Mesodermal cell (in vitro differentiated cells): ENCODE measurements at regions not wholly inside any gene's neighbourhood (a gene's known extent, or its start where the extent isn't known, plus 50 kb on each side); places are given as distances from the start of the nearest gene placed in this dataset.
A peak's percentile ranks its signal among the peaks of the same experiment; 100 is the strongest.

ENCODE experiments used
- H3K27ac ChIP-seq: 2 replicates; pipeline ENCODE4 v1.7.0; 2013; ENCODE audit warnings: mild to moderate bottlenecking, low read depth, low read length, moderate library complexity; ENCODE audit not compliant: severe bottlenecking
- H3K36me3 ChIP-seq: 2 replicates; pipeline ENCODE4 v1.7.1; 2013; ENCODE audit warnings: mild to moderate bottlenecking, low read length, moderate library complexity; ENCODE audit not compliant: control insufficient read depth, insufficient read depth
- H3K4me1 ChIP-seq: one replicate; pipeline ENCODE4 v1.7.1; 2013; ENCODE audit warnings: mild to moderate bottlenecking, low read length; ENCODE audit not compliant: insufficient read depth, control insufficient read depth, poor library complexity, severe bottlenecking
- H3K4me3 ChIP-seq: 2 replicates; pipeline ENCODE4 v1.7.0; 2013; ENCODE audit warnings: low read length, control low read depth, mild to moderate bottlenecking; ENCODE audit not compliant: insufficient read depth, poor library complexity, severe bottlenecking; ENCODE audit errors: extremely low read depth
- H3K9me3 ChIP-seq: 2 replicates; pipeline ENCODE4 v1.7.1; 2013; ENCODE audit warnings: mild to moderate bottlenecking, low read length, moderate library complexity; ENCODE audit not compliant: control insufficient read depth
- WGBS, 2 experiments: methylation state at CpG; one replicate each; pipeline ENCODE4 v1.1.5; 2013; ENCODE audit warnings: missing lambda C conversion rate in 2 of 2; ENCODE audit not compliant: insufficient coverage in 2 of 2; 5-methylcytosine and 5-hydroxymethylcytosine counted together

DNA sequence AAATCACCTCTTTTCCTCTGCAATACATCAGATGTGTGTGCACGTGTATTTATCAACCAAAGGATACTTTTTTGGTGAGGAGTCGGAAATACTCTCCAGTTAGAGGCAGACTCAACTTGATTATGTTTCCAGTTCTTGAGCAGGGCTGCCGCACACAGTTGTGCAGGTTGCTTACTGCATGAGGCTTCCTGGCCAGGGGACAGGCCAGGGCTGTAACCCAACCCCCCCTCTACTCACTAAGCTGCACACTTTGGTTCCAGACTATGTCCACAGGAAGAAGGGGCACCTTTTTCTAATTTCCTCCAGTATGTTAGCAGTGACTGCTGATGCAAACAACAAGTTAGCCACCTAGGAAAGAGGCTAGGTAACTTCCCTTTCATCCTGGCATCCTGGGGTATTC lies 476.9 kb upstream of the TBL1XR1 start:
- WGBS, 2 experiments, result 93 to 100% methylated on average over 2 to 3 of the region's 3 CpGs
- Histone ChIP-seq H3K27ac (no peak overlapping the region), H3K4me3 (no peak overlapping the region), H3K9me3 (no peaks in the 10 kb centered on the region), H3K36me3 (no peaks in the 10 kb centered on the region), H3K4me1 (no peaks in the 10 kb centered on the region)

DNA sequence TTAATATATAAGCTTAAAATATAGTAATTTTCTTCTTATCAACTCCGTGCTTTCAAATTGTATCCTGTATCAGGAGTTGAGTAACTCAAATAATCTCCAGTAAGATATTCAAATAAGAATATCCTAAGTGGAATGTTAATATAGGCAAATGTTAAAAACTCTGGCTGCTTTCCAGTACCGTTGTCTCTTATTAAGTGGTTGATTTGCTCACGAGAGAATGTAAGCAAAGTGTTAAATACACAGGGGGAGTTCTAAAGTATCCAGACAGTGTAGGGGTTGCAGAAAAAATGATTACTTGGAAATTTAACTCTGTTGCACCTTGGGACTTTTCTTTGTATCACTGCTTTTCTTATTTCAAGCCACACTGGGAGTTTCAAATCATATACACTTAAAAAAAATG lies 478.9 kb upstream of the TBL1XR1 start:
- H3K4me3 ChIP-seq, result no peak overlapping the region
- no peak overlapping the region for H3K27ac ChIP-seq
- peaks cover 14% of the 10 kb centered on the region for H3K4me1 ChIP-seq
- H3K36me3 ChIP-seq, result no peaks in the 10 kb centered on the region
- H3K9me3 ChIP-seq, result no peaks in the 10 kb centered on the region
- WGBS, 2 experiments, result 67 to 69% methylated on average over 2 of the region's 3 CpGs

DNA sequence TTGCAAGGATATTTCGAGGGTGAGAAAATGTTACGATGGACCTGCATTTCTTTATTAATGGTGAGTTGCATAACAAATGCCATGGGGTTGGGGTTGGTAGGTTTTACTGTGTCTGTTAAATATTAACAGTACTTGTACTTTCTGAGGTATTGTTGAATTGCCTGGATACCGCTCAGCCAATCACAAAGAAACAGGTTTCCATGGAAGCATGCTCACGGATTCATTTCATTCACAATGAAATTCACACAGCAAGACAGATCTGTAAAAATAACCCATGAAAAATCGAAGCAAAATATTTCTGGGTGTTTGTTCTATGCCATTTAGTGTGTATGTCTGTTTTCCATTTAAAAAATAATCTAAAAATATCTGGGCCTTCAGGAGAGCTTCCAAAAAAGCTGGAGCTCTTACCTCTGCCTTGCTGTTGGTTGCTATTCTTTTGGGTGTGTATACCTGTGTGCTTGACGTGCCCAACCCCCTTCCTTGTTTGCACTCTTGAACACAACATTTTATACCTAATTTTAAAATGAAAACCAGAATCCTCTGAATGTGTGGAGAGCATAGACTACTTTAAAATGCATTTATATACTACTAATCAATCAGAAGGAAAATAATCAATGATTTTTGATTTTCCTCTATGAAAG lies 479.8 kb upstream of the TBL1XR1 start:
- WGBS, 2 experiments, result 71 to 83% methylated on average over 3 of the region's 6 CpGs
- Histone ChIP-seq H3K27ac (no peak overlapping the region), H3K36me3 (no peaks in the 10 kb centered on the region), H3K9me3 (no peaks in the 10 kb centered on the region), H3K4me1 (peaks cover 22% of the 10 kb centered on the region), H3K4me3 (no peak overlapping the region)

DNA sequence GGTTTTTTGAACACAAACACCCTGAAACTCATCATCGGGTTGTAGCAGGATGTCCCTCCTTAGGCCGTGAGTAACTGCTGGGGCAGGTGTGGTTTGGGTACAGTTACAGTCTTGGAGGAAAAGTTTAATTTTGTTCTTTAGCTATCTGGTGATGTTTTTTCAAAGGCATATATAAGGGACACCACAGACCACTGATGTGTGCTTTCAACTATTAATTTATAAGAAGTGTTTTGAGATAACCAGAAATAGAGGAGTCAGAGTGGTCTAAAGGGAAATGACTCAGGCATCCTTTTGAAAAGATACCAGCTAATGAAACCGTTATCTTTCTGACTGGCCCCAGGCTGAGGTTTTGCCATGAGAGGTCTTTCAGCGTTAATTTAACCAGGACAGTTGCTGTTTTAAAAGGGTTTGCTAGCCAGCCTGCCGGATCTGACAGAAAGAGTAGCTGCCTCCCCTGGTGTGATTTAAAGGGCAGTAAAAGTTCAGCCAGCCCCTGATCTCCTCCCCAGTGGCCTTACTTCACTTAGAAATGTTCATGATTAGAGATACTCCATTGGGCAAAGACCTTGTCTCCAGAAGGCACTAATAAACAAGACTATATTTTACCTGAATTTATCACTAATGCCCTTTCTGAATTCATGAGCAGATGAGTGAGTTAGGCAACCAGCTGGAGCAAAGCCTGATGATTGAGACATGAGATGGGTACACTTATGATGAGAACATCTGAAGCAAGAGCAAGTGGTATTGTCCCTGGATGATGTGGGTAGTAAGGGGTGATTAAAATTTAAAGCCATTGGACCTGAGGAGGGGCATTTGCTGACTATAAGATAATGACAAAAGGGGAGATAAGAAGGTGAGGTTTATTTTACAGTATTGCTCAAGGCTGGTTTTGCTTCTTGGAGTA lies 482.5 kb upstream of the TBL1XR1 start:
- H3K4me3 ChIP-seq, result no peak overlapping the region
- no peaks in the 10 kb centered on the region for H3K9me3 ChIP-seq
- 32 to 47% methylated on average over 4 to 5 of the region's 5 CpGs for WGBS, 2 experiments
- H3K36me3 ChIP-seq, result no peaks in the 10 kb centered on the region
- peak overlapping the region; percentile 88 for H3K27ac ChIP-seq
- peaks cover 27% of the 10 kb centered on the region for H3K4me1 ChIP-seq

DNA sequence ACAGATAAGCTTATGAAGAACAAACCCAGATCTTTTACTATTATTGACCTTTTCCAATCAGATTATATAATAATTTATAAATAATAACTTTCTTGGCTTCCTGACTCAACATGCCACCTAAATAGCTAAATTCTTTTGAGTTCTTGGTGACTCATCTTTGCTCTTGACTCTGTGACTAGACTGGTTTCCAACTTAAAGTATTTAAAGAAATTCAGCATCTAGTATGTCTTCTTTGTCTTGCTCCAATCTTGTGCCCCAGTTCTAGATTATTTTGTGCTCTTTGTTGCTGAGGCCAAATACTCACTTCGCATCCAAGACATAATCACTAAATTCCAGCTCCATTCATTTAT lies 483.2 kb upstream of the TBL1XR1 start:
- H3K27ac ChIP-seq, result peak overlapping the region; percentile 88
- peaks cover 27% of the 10 kb centered on the region for H3K4me1 ChIP-seq
- no peaks in the 10 kb centered on the region for H3K9me3 ChIP-seq
- 100% methylated on average over 1 of the region's 1 CpG; no CpG with 5 or more reads in 1 of the 2 experiments for WGBS, 2 experiments
- no peaks in the 10 kb centered on the region for H3K36me3 ChIP-seq
- H3K4me3 ChIP-seq, result no peak overlapping the region

DNA sequence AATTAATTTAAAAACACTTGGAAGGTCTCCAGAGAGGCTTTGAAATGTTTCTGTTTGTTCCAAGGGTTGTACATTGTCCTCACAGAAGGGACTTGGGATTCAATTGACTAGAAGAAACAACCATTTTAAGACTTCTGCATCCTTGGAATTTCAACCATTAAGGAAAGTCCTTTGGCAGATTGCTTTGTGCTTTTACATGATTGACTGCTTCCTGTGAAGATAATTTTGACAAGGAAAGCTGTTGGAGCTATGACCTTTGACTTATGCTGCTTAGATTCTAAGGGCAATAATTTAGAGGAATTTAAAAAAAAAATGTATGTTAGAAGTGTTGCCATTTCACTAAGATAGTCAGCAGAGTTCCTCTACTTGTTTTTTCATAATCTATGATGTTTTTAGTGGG lies 483.9 kb upstream of the TBL1XR1 start:
- Histone ChIP-seq H3K4me3 (no peak overlapping the region), H3K9me3 (no peaks in the 10 kb centered on the region), H3K4me1 (peaks cover 27% of the 10 kb centered on the region), H3K36me3 (no peaks in the 10 kb centered on the region), H3K27ac (peak overlapping the region; percentile 79)

DNA sequence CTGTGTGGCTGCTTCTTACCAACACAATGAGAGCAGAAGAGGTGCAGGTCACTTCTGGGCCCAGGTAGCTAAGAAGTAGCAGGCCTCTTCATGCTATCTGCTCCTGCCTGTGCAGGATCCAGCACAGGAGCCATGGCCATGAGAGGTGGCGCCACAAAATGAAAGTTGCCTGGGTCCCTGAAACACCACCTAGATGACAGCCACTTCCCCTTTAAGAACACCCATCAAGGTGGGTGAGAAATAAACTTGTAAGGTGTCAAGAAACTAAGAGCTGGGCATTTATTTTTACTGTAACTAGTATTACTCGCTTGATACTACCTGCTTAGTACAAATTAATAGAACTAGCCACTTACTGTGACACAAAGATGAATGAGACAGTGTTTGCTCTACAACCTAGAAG lies 484.6 kb upstream of the TBL1XR1 start:
- Histone ChIP-seq H3K4me3 (no peak overlapping the region), H3K4me1 (peaks cover 27% of the 10 kb centered on the region)
- WGBS, 2 experiments, result 100% methylated on average over 1 of the region's 2 CpGs; no CpG with 5 or more reads in 1 of the 2 experiments

DNA sequence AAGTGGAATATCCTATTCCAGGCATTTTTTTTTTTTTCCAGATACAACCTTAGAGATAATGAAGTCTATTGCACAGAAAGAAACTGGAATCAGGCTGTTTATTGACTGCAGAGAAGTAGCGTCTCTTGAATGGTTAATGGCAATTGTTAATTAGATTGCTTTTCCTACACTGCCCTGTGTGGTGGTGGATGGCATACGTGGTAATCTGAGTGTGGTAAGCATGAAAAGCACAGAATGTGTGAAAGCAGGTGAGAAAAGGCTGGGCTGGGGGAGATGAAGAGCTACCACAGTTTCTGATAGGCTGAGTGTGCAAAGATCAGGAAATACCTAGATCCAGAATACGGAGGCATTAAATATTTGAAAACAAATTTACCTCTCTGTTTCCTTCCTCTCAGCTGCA lies 486.3 kb upstream of the TBL1XR1 start:
- Histone ChIP-seq H3K36me3 (no peaks in the 10 kb centered on the region), H3K27ac (no peak overlapping the region), H3K4me1 (peaks cover 27% of the 10 kb centered on the region), H3K9me3 (no peaks in the 10 kb centered on the region), H3K4me3 (no peak overlapping the region)
- 86 to 94% methylated on average over 2 to 3 of the region's 3 CpGs for WGBS, 2 experiments

More for the DNA sequence above, 484.6 kb upstream of the TBL1XR1 start:
- no peaks in the 10 kb centered on the region for H3K9me3 ChIP-seq
- H3K36me3 ChIP-seq, result no peaks in the 10 kb centered on the region
- peak overlapping the region; percentile 12 for H3K27ac ChIP-seq

DNA sequence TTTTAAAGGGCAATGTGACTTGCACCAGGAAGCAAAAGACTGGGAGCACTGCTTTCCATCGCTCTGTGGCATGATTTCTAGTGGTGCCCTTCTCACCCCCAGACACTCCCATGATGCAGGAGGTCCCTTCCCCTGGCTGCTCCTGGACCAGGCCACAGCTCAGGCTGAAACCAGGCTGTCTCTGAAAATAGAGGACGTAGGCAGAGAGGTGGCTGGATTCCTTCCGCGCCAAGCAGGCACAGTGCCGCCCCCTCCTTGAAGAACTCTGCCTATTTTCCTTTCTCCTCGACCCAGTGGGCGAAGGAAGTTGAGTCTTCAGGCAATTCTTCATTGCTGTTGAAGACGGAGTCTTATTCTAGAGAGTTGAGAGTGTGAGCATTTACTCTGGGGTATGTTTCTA lies 489.4 kb upstream of the TBL1XR1 start:
- Histone ChIP-seq H3K27ac (no peak overlapping the region), H3K4me3 (no peak overlapping the region), H3K9me3 (no peaks in the 10 kb centered on the region), H3K36me3 (no peaks in the 10 kb centered on the region), H3K4me1 (peaks cover 9% of the 10 kb centered on the region)
- 92 to 97% methylated on average over 6 of the region's 8 CpGs for WGBS, 2 experiments

DNA sequence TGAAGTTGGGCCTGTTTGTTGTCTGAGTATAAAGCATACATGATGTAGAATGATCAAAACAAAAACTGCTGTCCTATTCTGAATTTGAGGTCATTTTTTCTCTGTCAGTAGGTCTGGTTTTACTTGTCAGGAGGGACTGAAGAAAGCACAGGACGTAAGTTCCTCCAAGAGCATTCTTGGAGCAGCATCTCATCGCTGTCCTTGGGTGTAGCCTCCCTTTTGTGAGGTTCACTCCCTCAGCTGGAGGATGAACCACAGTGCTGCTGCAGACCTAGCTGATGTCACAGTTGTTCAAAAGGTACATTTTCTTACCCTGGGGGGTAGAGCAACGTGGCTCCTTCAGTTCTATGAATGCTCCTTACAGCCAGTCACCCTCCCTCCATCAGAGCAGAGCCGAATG lies 490.0 kb upstream of the TBL1XR1 start:
- WGBS, 2 experiments, result 81 to 95% methylated on average over 4 of the region's 4 CpGs
- Histone ChIP-seq H3K36me3 (no peaks in the 10 kb centered on the region), H3K4me1 (peaks cover 3% of the 10 kb centered on the region), H3K27ac (no peak overlapping the region), H3K9me3 (no peaks in the 10 kb centered on the region), H3K4me3 (no peak overlapping the region)

DNA sequence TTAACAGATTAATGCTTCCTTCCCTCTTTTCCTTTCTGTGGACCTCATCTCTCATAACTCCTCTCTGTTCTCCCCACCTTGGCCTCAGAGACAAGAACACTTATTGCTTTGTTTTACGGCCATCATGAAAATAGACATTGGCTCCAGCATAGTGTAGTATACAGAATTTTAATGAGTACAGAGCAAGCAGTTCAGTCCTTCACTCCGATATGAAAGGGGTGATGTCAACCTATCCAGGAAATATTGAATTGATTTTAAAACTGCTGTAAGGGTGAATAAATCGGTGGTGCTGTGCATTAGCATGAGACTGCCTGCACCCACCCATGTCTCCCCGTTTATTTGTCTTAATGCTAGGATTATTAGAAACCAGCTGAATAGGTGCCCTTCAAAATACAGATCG lies 490.9 kb upstream of the TBL1XR1 start:
- no peaks in the 10 kb centered on the region for H3K9me3 ChIP-seq
- H3K4me3 ChIP-seq, result no peak overlapping the region
- WGBS, 2 experiments, result 94% methylated on average over 2 of the region's 5 CpGs
- no peaks in the 10 kb centered on the region for H3K4me1 ChIP-seq
- no peaks in the 10 kb centered on the region for H3K36me3 ChIP-seq
- no peak overlapping the region for H3K27ac ChIP-seq
